ENCODE measurements at regions not wholly inside any gene's neighbourhood (a gene's known extent, or its start where the extent isn't known, plus 50 kb on each side); places are given as distances from the start of the nearest gene placed in this dataset.

DNA sequence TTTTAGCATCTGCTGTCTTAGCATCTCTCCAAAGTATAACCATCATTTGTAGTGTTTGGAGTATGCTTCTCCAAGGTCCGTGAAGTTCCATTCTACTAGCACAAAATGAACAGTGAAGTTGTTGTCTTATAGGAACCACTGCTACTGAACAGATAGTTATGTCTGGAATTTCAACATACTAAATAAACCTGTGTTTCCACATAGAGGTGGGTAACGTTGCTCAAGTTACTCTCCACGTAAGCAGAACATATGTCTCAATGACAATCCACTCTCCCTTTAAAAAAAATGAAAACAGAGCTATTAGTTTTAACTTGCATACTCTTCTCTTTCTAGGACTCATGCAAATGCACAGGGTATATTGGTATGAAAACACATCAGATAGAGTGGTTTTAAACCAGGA is 184.3 kb upstream of the TRPC4 start:
- no peak for DNase-seq (ENCODE audit: low spot score)
- peaks cover 5% of the 10 kb centered on the region for H3K36me3 Mint-ChIP-seq (ENCODE audit: low read depth)
- H3K9me3 Mint-ChIP-seq (ENCODE audit: low read depth), result peaks cover 10% of the 10 kb centered on the region
- no peak overlapping the region for H3K4me3 Mint-ChIP-seq (ENCODE audit: unreplicated experiment)
- TF ChIP-seq, protein P1, sequence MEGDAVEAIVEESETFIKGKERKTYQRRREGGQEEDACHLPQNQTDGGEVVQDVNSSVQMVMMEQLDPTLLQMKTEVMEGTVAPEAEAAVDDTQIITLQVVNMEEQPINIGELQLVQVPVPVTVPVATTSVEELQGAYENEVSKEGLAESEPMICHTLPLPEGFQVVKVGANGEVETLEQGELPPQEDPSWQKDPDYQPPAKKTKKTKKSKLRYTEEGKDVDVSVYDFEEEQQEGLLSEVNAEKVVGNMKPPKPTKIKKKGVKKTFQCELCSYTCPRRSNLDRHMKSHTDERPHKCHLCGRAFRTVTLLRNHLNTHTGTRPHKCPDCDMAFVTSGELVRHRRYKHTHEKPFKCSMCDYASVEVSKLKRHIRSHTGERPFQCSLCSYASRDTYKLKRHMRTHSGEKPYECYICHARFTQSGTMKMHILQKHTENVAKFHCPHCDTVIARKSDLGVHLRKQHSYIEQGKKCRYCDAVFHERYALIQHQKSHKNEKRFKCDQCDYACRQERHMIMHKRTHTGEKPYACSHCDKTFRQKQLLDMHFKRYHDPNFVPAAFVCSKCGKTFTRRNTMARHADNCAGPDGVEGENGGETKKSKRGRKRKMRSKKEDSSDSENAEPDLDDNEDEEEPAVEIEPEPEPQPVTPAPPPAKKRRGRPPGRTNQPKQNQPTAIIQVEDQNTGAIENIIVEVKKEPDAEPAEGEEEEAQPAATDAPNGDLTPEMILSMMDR (IDR thresholded peaks at IDR 0.05), result no peak
- no peak overlapping the region for H3K27ac Mint-ChIP-seq (ENCODE audit: unreplicated experiment)
- H3K27me3 Mint-ChIP-seq (ENCODE audit: low read depth), result no peaks in the 10 kb centered on the region
- H3K4me1 Mint-ChIP-seq (ENCODE audit: low read depth), result no peaks in the 10 kb centered on the region

DNA sequence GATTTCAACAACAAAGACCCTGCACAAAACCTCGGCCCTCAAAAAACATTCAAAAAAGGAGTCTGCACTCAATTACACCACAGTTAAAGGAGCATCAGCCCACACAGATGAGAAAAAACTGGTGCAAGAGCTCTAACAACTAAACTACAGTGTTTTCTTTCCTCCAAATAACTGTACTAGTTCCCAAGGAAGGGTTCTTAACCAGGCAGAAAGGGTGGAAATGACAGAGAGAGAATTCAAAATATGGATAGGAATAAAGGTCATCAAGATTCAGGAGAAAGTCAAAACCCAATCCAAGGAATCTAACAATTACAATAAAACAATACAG is 176.4 kb upstream of the TRPC4 start:
- Mint-ChIP-seq H3K36me3 (ENCODE audit: low read depth) (peaks cover 13% of the 10 kb centered on the region), H3K27ac (ENCODE audit: unreplicated experiment) (no peak overlapping the region), H3K27me3 (ENCODE audit: low read depth) (no peaks in the 10 kb centered on the region), H3K4me3 (ENCODE audit: unreplicated experiment) (no peak overlapping the region), H3K9me3 (ENCODE audit: low read depth) (peaks cover 29% of the 10 kb centered on the region), H3K4me1 (ENCODE audit: low read depth) (peaks cover 5% of the 10 kb centered on the region)
- DNase-seq (ENCODE audit: low spot score), result no peak
- TF ChIP-seq, protein P1 (IDR thresholded peaks at IDR 0.05), result peak; percentile 13

DNA sequence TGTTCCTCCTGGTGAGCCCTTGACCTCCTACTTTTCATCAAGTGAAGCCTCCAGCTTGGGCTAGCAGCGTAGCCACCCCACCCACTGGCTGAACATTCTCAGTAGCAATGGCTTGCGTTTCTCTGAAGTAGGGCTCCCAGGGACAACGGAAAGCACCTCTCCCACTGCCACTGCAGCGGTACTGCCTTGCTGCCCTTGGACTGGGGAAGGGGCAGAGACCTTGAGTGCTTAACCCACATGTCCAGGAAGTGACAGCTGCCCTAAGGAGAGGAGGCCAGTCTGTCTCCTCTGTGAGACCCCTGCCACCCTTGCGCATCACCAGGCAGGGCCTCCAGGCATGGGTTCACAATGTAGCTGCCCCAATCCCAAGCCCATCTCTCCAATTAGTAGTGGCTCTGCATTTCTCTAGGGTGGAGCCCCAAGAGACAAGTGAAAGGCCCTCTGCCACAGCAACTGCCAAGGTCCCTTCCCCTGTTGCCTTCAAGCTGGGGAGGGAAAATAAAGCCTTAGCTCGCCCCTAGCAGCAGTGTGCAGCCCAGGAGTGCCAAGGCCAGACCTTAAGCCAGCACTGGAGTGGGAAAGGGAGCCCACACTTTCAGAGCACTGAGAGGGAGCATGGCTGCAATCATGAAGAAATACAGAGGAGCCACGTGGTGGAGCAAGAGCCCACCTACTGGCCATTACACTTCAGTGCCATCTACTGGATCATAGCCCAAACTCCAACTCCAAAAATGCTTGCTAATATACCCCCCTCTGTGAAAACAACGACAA is 175.9 kb upstream of the TRPC4 start:
- peaks cover 24% of the 10 kb centered on the region for H3K9me3 Mint-ChIP-seq (ENCODE audit: low read depth)
- H3K27ac Mint-ChIP-seq (ENCODE audit: unreplicated experiment), result no peak overlapping the region
- H3K4me1 Mint-ChIP-seq (ENCODE audit: low read depth), result peaks cover 5% of the 10 kb centered on the region
- no peak for DNase-seq (ENCODE audit: low spot score)
- no peaks in the 10 kb centered on the region for H3K27me3 Mint-ChIP-seq (ENCODE audit: low read depth)
- TF ChIP-seq, protein P1 (IDR thresholded peaks at IDR 0.05), result peak; percentile 74
- peaks cover 11% of the 10 kb centered on the region for H3K36me3 Mint-ChIP-seq (ENCODE audit: low read depth)
- no peak overlapping the region for H3K4me3 Mint-ChIP-seq (ENCODE audit: unreplicated experiment)

DNA sequence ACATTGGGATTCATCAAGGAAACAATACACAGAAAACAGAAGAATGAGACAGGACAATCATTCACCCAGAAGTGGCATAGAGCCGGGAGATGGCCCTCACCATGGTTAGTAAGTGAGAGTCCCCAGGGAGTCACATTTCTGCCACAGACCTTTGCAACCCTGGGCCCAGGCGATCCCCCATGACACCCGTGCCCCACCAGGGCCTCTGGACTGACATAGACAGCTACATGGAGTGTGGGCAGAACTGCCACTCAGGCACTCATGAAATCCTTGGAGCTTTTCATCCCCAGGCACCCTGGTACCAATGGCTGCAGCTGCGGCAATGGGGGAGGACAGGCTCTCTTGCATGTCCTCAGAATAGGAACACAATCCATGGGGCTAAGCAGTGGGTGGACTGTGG is 174.5 kb upstream of the TRPC4 start:
- Mint-ChIP-seq H3K9me3 (ENCODE audit: low read depth) (peaks cover 24% of the 10 kb centered on the region), H3K36me3 (ENCODE audit: low read depth) (peaks cover 9% of the 10 kb centered on the region), H3K27ac (ENCODE audit: unreplicated experiment) (no peak overlapping the region), H3K4me1 (ENCODE audit: low read depth) (peaks cover 5% of the 10 kb centered on the region), H3K4me3 (ENCODE audit: unreplicated experiment) (no peak overlapping the region), H3K27me3 (ENCODE audit: low read depth) (no peaks in the 10 kb centered on the region)
- no peak for DNase-seq (ENCODE audit: low spot score)
- TF ChIP-seq, protein P1 (IDR thresholded peaks at IDR 0.05), result no peak

DNA sequence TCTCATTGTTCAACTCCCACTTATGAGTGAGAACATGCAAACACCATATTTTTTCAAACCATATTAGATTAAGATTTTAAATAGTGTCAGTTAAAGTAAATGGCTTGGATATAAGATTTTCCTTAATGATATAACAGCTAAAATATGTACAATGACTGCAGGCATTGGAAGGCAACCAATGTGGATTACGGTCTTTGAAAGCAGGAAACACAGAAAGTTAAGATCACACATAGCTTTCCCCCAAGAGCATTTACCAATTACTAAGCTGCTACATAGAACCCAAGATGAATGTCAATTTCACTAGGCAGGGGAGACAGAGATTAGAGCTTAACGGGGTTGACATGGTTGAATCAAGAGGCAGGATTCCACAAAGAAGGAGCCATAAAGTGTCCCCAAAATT is 173.2 kb upstream of the TRPC4 start:
- no peak for DNase-seq (ENCODE audit: low spot score)
- H3K27ac Mint-ChIP-seq (ENCODE audit: unreplicated experiment), result no peak overlapping the region
- H3K9me3 Mint-ChIP-seq (ENCODE audit: low read depth), result peaks cover 21% of the 10 kb centered on the region
- no peak overlapping the region for H3K4me3 Mint-ChIP-seq (ENCODE audit: unreplicated experiment)
- TF ChIP-seq, protein P1 (IDR thresholded peaks at IDR 0.05), result no peak
- H3K27me3 Mint-ChIP-seq (ENCODE audit: low read depth), result no peaks in the 10 kb centered on the region
- H3K36me3 Mint-ChIP-seq (ENCODE audit: low read depth), result peaks cover 9% of the 10 kb centered on the region
- peaks cover 5% of the 10 kb centered on the region for H3K4me1 Mint-ChIP-seq (ENCODE audit: low read depth)
